ENCODE measurements at regions not wholly inside any gene's neighbourhood (a gene's known extent, or its start where the extent isn't known, plus 50 kb on each side); places are given as distances from the start of the nearest gene placed in this dataset.
"Not testable (repeated sequence)": the region's sequence is repeated elsewhere in the genome, so short reads cannot be mapped to it uniquely, and the experiment has no call there.

- DNase-seq = no peak
These were observed 142.4 kb downstream of the ZFP64 start for GRCh38 chr20:52049001-52049731.

GRCh38 chr20:52047811-52048764 is 143.5 kb downstream of the ZFP64 start:
- DNase-seq = no peak

- DNase-seq = no peak
These were observed 149.6 kb downstream of the ZFP64 start for GRCh38 chr20:52041966-52042365.

GRCh38 chr20:52039790-52040189 is 151.8 kb downstream of the ZFP64 start:
- DNase-seq = no peak

- DNase-seq = not testable (repeated sequence)
These were observed 152.9 kb downstream of the ZFP64 start for GRCh38 chr20:52038632-52039031.

- no peak for DNase-seq
These were observed 154.2 kb downstream of the ZFP64 start for GRCh38 chr20:52037370-52037769.

- DNase-seq = no peak
These were observed 155.6 kb downstream of the ZFP64 start for GRCh38 chr20:52035977-52036376.

GRCh38 chr20:52035498-52035897 is 156.1 kb downstream of the ZFP64 start:
- DNase-seq = no peak

GRCh38 chr20:52034581-52034980 is 157.0 kb downstream of the ZFP64 start:
- DNase-seq = no peak

- DNase-seq = no peak
These were observed 158.3 kb downstream of the ZFP64 start for GRCh38 chr20:52033313-52033712.

- DNase-seq = not testable (repeated sequence)
These were observed 159.3 kb downstream of the ZFP64 start for GRCh38 chr20:52032304-52032683.

GRCh38 chr20:52031563-52032303 is 159.8 kb downstream of the ZFP64 start:
- no peak for DNase-seq

- DNase-seq = no peak
These were observed 160.4 kb downstream of the ZFP64 start for GRCh38 chr20:52031206-52031562.

- not testable (repeated sequence) for DNase-seq
These were observed 162.4 kb downstream of the ZFP64 start for GRCh38 chr20:52029129-52029528.

- no peak for DNase-seq
These were observed 165.6 kb downstream of the ZFP64 start for GRCh38 chr20:52025938-52026337.

- no peak for DNase-seq
These were observed 172.3 kb downstream of the ZFP64 start for GRCh38 chr20:52019313-52019712.

- DNase-seq = no peak
These were observed 173.8 kb downstream of the ZFP64 start for GRCh38 chr20:52017669-52018317.

- no peak for DNase-seq
These were observed 175.6 kb downstream of the ZFP64 start for GRCh38 chr20:52016022-52016421.

- DNase-seq = no peak
These were observed 176.4 kb downstream of the ZFP64 start for GRCh38 chr20:52015155-52015554.

- DNase-seq = no peak
These were observed 179.5 kb downstream of the ZFP64 start for GRCh38 chr20:52012079-52012478.

- no peak for DNase-seq
These were observed 180.5 kb downstream of the ZFP64 start for GRCh38 chr20:52011093-52011492.

GRCh38 chr20:52010541-52010940 is 181.0 kb downstream of the ZFP64 start:
- DNase-seq = no peak

GRCh38 chr20:52008874-52009273 is 182.7 kb downstream of the ZFP64 start:
- no peak for DNase-seq
